ENCODE measurements at regions not wholly inside any gene's neighbourhood (a gene's known extent, or its start where the extent isn't known, plus 50 kb on each side); places are given as distances from the start of the nearest gene placed in this dataset.

- TF ChIP-seq CHD7 (IDR thresholded peaks at IDR 0.05; ENCODE audit: insufficient replicate concordance, low read length), result no peak
- no peak for TF ChIP-seq RFX5 (IDR thresholded peaks at IDR 0.05; ENCODE audit: borderline replicate concordance, low read depth, low read length)
- TF ChIP-seq NRF1 (IDR thresholded peaks at IDR 0.05; ENCODE audit: low read depth, low read length), result no peak
- TF ChIP-seq SIRT6 (IDR thresholded peaks at IDR 0.05; ENCODE audit: low read length), result no peak
- no peak for TF ChIP-seq RAD21 (IDR thresholded peaks at IDR 0.05 in 1 of 2, conservative IDR thresholded peaks at IDR 0.05 in 1 of 2; ENCODE audit: low read depth in 2 of 2, low read length in 2 of 2)
- TF ChIP-seq ATF2 (IDR thresholded peaks at IDR 0.05; ENCODE audit: low read length), result no peak
- TF ChIP-seq BCL11A (IDR thresholded peaks at IDR 0.05; ENCODE audit: low read depth in 2 of 2, low read length in 2 of 2), result no peak
- TF ChIP-seq HDAC2 (IDR thresholded peaks at IDR 0.05; ENCODE audit: borderline replicate concordance in 1 of 2, low read depth in 2 of 2, low read length in 2 of 2), result no peak
These were observed 1889.7 kb upstream of the CELF4 start (continued) for GRCh38 chr18:39455285-39455684.

Measured in H1 (cell line).